DOHH2 (cell line): ENCODE measurements at regions not wholly inside any gene's neighbourhood (a gene's known extent, or its start where the extent isn't known, plus 50 kb on each side); places are given as distances from the start of the nearest gene placed in this dataset.

Experiments used
- CTCF ChIP-seq: fragments of 200-600 bp; sonication (generic); IDR thresholded peaks from one replicate; pipeline ENCODE4 v1.5.1; 2014; ENCODE audit warnings: antibody characterized with exemption, mild to moderate bottlenecking, low read depth, low read length; ENCODE audit not compliant: poor library complexity, severe bottlenecking
- EZH2phosphoT487 ChIP-seq: fragments of 200-600 bp; sonication (generic); IDR thresholded peaks from 2 replicates; pipeline ENCODE4 v1.6.1; 2017; ENCODE audit warnings: borderline replicate concordance, mild to moderate bottlenecking, antibody characterized with exemption, low read length, moderate library complexity, mixed read lengths

GRCh38 chr1:81650776-81651175, 150.0 kb upstream of the ADGRL2 start:
- TF ChIP-seq CTCF = no peak
- TF ChIP-seq EZH2phosphoT487 = no peak
